HCT116 (cell line): ENCODE measurements at regions not wholly inside any gene's neighbourhood (a gene's known extent, or its start where the extent isn't known, plus 50 kb on each side); places are given as distances from the start of the nearest gene placed in this dataset.

ENCODE experiments used
- ATAC-seq: fragments of 200-7000 bp; cut with Tn5 transposase; 2 replicates; pipeline ENCODE4 v1.9.1; 2020; ENCODE audit warnings: mild to moderate bottlenecking, moderate library complexity
- BruUV-seq: library from RNA; stranded (reverse); fragments of 400-500 nt; replicated peaks from 2 replicates; lab custom pipeline; 2021; lab: Mats Ljungman, UMichigan
- CTCF ChIA-PET: fragments of 300-600 bp; sonication (Branson Sonifier 250); formaldehyde crosslinking; loops from one replicate; lab custom pipeline; 2021; ENCODE audit warnings: antibody characterized with exemption; lab: Charles Lee
- POLR2A ChIA-PET: fragments of 300-600, 350-600 bp; sonication (Branson Sonifier 250); formaldehyde crosslinking; loops from one replicate; lab custom pipeline; 2021; ENCODE audit warnings: antibody characterized with exemption; lab: Charles Lee
- RAD21 ChIA-PET, 2 experiments: fragments of 300-600 bp; sonication (Branson Sonifier 250); formaldehyde crosslinking; loops; one replicate each; lab custom pipeline; 2023; ENCODE audit warnings: low total read pairs in 2 of 2; ENCODE audit not compliant: uncharacterized antibody in 2 of 2, unreplicated experiment in 2 of 2, low non-redundant PET in 1 of 2; lab: Charles Lee
- DNase-seq: peaks from one replicate; pipeline ENCODE4 v3.0.0-alpha.2; 2010; ENCODE audit warnings: low read depth, low spot score
- H2AFZ ChIP-seq: fragments of 200-600 bp; shearing (Covaris generic), sonication (generic); 2 replicates; pipeline ENCODE4 v1.6.1; 2017; ENCODE audit warnings: low read depth, mixed run types, mixed read lengths, antibody characterized with exemption, low read length; ENCODE audit not compliant: poor library complexity, severe bottlenecking
- H3K27ac ChIP-seq: 2 replicates; pipeline ENCODE4 v1.5.1; 2012; ENCODE audit warnings: low read depth, low read length
- H3K27me3 ChIP-seq: fragments of 200-600 bp; sonication (generic); 2 replicates; pipeline ENCODE4 v1.6.1; 2016; ENCODE audit warnings: mixed run types, low read length, mixed read lengths; ENCODE audit not compliant: insufficient read depth
- H3K36me3 ChIP-seq, 2 experiments: fragments of 200-500 bp in 1 of 2; fragments of 200-600 bp in 1 of 2; sonication (Bioruptor generic) in 1 of 2; sonication (generic) in 1 of 2; 2 replicates each; pipeline versions ENCODE4 v1.5.1 to v1.6.1; 2014 to 2016; ENCODE audit warnings: low read length in 2 of 2, inconsistent platforms in 1 of 2, mixed read lengths in 1 of 2, mixed run types in 1 of 2; ENCODE audit not compliant: insufficient read depth in 2 of 2, control insufficient read depth in 1 of 2
- H3K4me1 ChIP-seq, 2 experiments: fragments of 200-600 bp in 1 of 2; sonication (generic) in 1 of 2; 2 replicates each; pipeline versions ENCODE4 v1.5.1 to v1.6.1; 2012 to 2017; ENCODE audit warnings: low read length in 2 of 2, inconsistent platforms in 1 of 2, mild to moderate bottlenecking in 1 of 2, mixed read lengths in 1 of 2, mixed run types in 1 of 2, moderate library complexity in 1 of 2; ENCODE audit not compliant: insufficient read depth in 2 of 2, control insufficient read depth in 1 of 2
- H3K4me2 ChIP-seq: fragments of 200-600 bp; sonication (generic); 2 replicates; pipeline ENCODE4 v1.6.1; 2017; ENCODE audit warnings: mixed run types, low read length, mixed read lengths
- H3K4me3 ChIP-seq, 2 experiments: fragments of 200-600 bp in 1 of 2; sonication (generic) in 1 of 2; replicated peaks in 1 of 2; 2 replicates each; pipeline ENCODE4 v1.5.1; 2011 to 2016; ENCODE audit warnings: low read length in 2 of 2, control low read depth in 1 of 2, low read depth in 1 of 2, mild to moderate bottlenecking in 1 of 2, mixed read lengths in 1 of 2, mixed run types in 1 of 2
- H3K79me2 ChIP-seq: fragments of 200-600 bp; sonication (generic); 2 replicates; pipeline ENCODE4 v1.6.1; 2017; ENCODE audit warnings: mild to moderate bottlenecking, mixed run types, low read length, moderate library complexity, mixed read lengths; ENCODE audit not compliant: insufficient read depth
- H3K9ac ChIP-seq: fragments of 200-600 bp; sonication (generic); 2 replicates; pipeline ENCODE4 v1.6.1; 2016; ENCODE audit warnings: low read length, mixed read lengths
- H3K9me2 ChIP-seq: fragments of 200-600 bp; sonication (generic), shearing (Covaris generic); 2 replicates; pipeline ENCODE4 v1.6.1; 2017; ENCODE audit warnings: mixed run types, mild to moderate bottlenecking, moderate library complexity; ENCODE audit not compliant: insufficient read depth
- H3K9me3 ChIP-seq, 2 experiments: fragments of 200-500 bp in 1 of 2; fragments of 200-600 bp in 1 of 2; sonication (Bioruptor generic) in 1 of 2; sonication (generic) in 1 of 2; 2 replicates each; pipeline ENCODE4 v1.6.1; 2014 to 2017; ENCODE audit warnings: low read length in 2 of 2, mixed read lengths in 2 of 2, inconsistent platforms in 1 of 2, low read depth in 1 of 2, mild to moderate bottlenecking in 1 of 2, mixed run types in 1 of 2, moderate library complexity in 1 of 2; ENCODE audit not compliant: control insufficient read depth in 1 of 2, insufficient read depth in 1 of 2
- H4K20me1 ChIP-seq: fragments of 200-600 bp; sonication (generic), shearing (Covaris generic); 2 replicates; pipeline ENCODE4 v1.6.1; 2017; ENCODE audit warnings: mixed run types, mild to moderate bottlenecking, moderate library complexity; ENCODE audit not compliant: insufficient read depth
- ATF3 ChIP-seq: IDR thresholded peaks from 2 replicates; pipeline ENCODE4 v1.6.1; 2012
- CBX3 ChIP-seq: IDR thresholded peaks from 2 replicates; pipeline ENCODE4 v1.6.1; 2012; ENCODE audit warnings: low read depth
- CEBPB ChIP-seq: IDR thresholded peaks from 2 replicates; pipeline ENCODE4 v1.6.1; 2012; ENCODE audit warnings: low read depth
- CTCF ChIP-seq, 3 experiments: fragments of 200-600 bp in 1 of 3; sonication (generic) in 1 of 3; IDR thresholded peaks in 2 of 3; conservative IDR thresholded peaks in 1 of 3; 2 replicates each; pipeline ENCODE4 v1.5.1; 2012 to 2017; ENCODE audit warnings: low read depth in 2 of 3, low read length in 2 of 3, antibody characterized with exemption in 1 of 3, borderline replicate concordance in 1 of 3, control low read depth in 1 of 3, mild to moderate bottlenecking in 1 of 3, mixed read lengths in 1 of 3, mixed run types in 1 of 3, moderate library complexity in 1 of 3; ENCODE audit not compliant: insufficient read depth in 1 of 3
- EGR1 ChIP-seq: IDR thresholded peaks from 2 replicates; pipeline ENCODE4 v1.6.1; 2012; ENCODE audit warnings: low read depth
- ELF1 ChIP-seq: IDR thresholded peaks from 2 replicates; pipeline ENCODE4 v1.6.1; 2012; ENCODE audit warnings: low read depth, borderline replicate concordance
- EZH2phosphoT487 ChIP-seq: fragments of 200-600 bp; IDR thresholded peaks from 2 replicates; pipeline ENCODE4 v1.6.1; 2018; ENCODE audit warnings: antibody characterized with exemption, borderline replicate concordance
- FOSL1 ChIP-seq: IDR thresholded peaks from 2 replicates; pipeline ENCODE4 v1.6.1; 2012; ENCODE audit warnings: low read depth
- RAD21 ChIP-seq: IDR thresholded peaks from 2 replicates; pipeline ENCODE4 v1.6.1; 2012; ENCODE audit warnings: low read depth, mild to moderate bottlenecking
- REST ChIP-seq: IDR thresholded peaks from 2 replicates; pipeline ENCODE4 v1.6.1; 2012; ENCODE audit warnings: low read depth
- SIN3A ChIP-seq: IDR thresholded peaks from 2 replicates; pipeline ENCODE4 v1.6.1; 2012; ENCODE audit warnings: low read depth
- SP1 ChIP-seq: IDR thresholded peaks from 2 replicates; pipeline ENCODE4 v1.6.1; 2012; ENCODE audit warnings: low read depth
- ZNF274 ChIP-seq: fragments of 200-500 bp; sonication (Bioruptor generic); IDR thresholded peaks from 2 replicates; pipeline ENCODE4 v1.6.1; 2014; ENCODE audit warnings: mild to moderate bottlenecking, low read depth, low read length, inconsistent platforms
- intact Hi-C: fragments of 100-400 bp; cut with micrococcal nuclease; formaldehyde crosslinking; loops from 2 replicates; pipeline ENCODE4 v1.10.0; 2022
- TF ChIP-seq, protein P1 (sequence below): IDR thresholded peaks from 2 replicates; pipeline ENCODE4 v1.6.1; 2011; ENCODE audit warnings: mild to moderate bottlenecking, low read length, moderate library complexity; ENCODE audit not compliant: insufficient replicate concordance; ENCODE audit errors: extremely low read depth

- no peak for TF ChIP-seq CBX3
- no peak for TF ChIP-seq RAD21
- no peak for TF ChIP-seq CEBPB
- TF ChIP-seq CTCF (IDR thresholded peaks at IDR 0.05 in 2 of 3, conservative IDR thresholded peaks at IDR 0.05 in 1 of 3; ENCODE audit: borderline replicate concordance in 1 of 3, insufficient read depth in 1 of 3, low read depth in 2 of 3, low read length in 2 of 3), result no peak
- no peak for TF ChIP-seq REST
- no peak for TF ChIP-seq SP1
- no peak for TF ChIP-seq ATF3
- no peak for TF ChIP-seq SIN3A
- TF ChIP-seq ELF1, result no peak
- TF ChIP-seq EZH2phosphoT487, result no peak
- no peak for TF ChIP-seq EGR1
- TF ChIP-seq, protein P1, sequence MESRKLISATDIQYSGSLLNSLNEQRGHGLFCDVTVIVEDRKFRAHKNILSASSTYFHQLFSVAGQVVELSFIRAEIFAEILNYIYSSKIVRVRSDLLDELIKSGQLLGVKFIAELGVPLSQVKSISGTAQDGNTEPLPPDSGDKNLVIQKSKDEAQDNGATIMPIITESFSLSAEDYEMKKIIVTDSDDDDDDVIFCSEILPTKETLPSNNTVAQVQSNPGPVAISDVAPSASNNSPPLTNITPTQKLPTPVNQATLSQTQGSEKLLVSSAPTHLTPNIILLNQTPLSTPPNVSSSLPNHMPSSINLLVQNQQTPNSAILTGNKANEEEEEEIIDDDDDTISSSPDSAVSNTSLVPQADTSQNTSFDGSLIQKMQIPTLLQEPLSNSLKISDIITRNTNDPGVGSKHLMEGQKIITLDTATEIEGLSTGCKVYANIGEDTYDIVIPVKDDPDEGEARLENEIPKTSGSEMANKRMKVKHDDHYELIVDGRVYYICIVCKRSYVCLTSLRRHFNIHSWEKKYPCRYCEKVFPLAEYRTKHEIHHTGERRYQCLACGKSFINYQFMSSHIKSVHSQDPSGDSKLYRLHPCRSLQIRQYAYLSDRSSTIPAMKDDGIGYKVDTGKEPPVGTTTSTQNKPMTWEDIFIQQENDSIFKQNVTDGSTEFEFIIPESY, result no peak
- no peak for TF ChIP-seq ZNF274
- TF ChIP-seq FOSL1, result no peak
- Histone ChIP-seq H3K9ac (no peak overlapping the region), H3K36me3 (no peaks in the 10 kb centered on the region; a peak in 1 of 4 replicates), H3K9me3 (peaks cover 14 to 16% of the 10 kb centered on the region in 2 experiments; a peak in 2 of 4 replicates), H3K9me2 (no peaks in the 10 kb centered on the region), H3K4me3 (no peak overlapping the region), H4K20me1 (no peaks in the 10 kb centered on the region), H3K4me2 (no peak overlapping the region), H3K27me3 (no peaks in the 10 kb centered on the region), H3K27ac (no peak overlapping the region), H2AFZ (no peak overlapping the region), H3K4me1 (no peaks in the 10 kb centered on the region), H3K79me2 (no peaks in the 10 kb centered on the region)
- ChIA-PET CTCF (no interaction called here), RAD21 (no interaction called here), POLR2A (no interaction called here)
- no TSS peak for BruUV-seq
- no peak for ATAC-seq
- DNase-seq, result no peak
- intact Hi-C loops, result no loop called here
Measured at GRCh38 chr5:19334278-19334677, 653.7 kb downstream of the CDH18 start.
